ENCODE measurements at regions not wholly inside any gene's neighbourhood (a gene's known extent, or its start where the extent isn't known, plus 50 kb on each side); places are given as distances from the start of the nearest gene placed in this dataset.

GRCh38 chr17:77451245-77451893, 310.6 kb downstream of the SEC14L1 start:
- H3K4me3 ChIP-seq: peak overlapping the region; percentile 36 to 76 (median 58)
- no peak for TF ChIP-seq CTCF (IDR thresholded peaks at IDR 0.05)
- WGBS, 2 donors: 2% methylated on average over 44 of the region's 44 CpGs
- H3K27ac ChIP-seq: peak overlapping the region; percentile 14 to 94 (median 84)
- peaks cover 45 to 93% (median 89%) of the 10 kb centered on the region in 9 donors for H3K4me1 ChIP-seq
- H3K27me3 ChIP-seq: no peaks in the 10 kb centered on the region
- H3K9me3 ChIP-seq: no peaks in the 10 kb centered on the region
- intact Hi-C loops (cut with DNase I): no loop called here
- ATAC-seq (peak; percentile 50 to 83 (median 74)), DNase-seq (peak; percentile 66 to 79)
- H3K36me3 ChIP-seq: peaks cover 0 to 9% (median 0%) of the 10 kb centered on the region in 9 donors

GRCh38 chr17:77451894-77452852, 311.4 kb downstream of the SEC14L1 start:
- Histone ChIP-seq H3K4me3 (peak overlapping the region; percentile 36 to 76 (median 58)), H3K4me1 (peaks cover 45 to 92% (median 81%) of the 10 kb centered on the region in 9 donors), H3K27ac (peak overlapping the region; percentile 14 to 94 (median 84)), H3K36me3 (peaks cover 0 to 9% (median 0%) of the 10 kb centered on the region in 9 donors), H3K9me3 (no peaks in the 10 kb centered on the region), H3K27me3 (no peaks in the 10 kb centered on the region)
- ATAC-seq: peak; percentile 64 to 75 (median 69)
- peak; percentile 71 to 75 for DNase-seq
- intact Hi-C loops (cut with DNase I): no loop called here
- WGBS, 2 donors: 10 to 12% methylated on average over 30 of the region's 30 CpGs
- TF ChIP-seq CTCF (IDR thresholded peaks at IDR 0.05): no peak

- H3K36me3 ChIP-seq: peaks cover 0 to 4% (median 0%) of the 10 kb centered on the region in 9 donors
- no peak for ATAC-seq
- peak overlapping the region in 9 of 10 donors; percentile 1 to 76 (median 18) for H3K4me3 ChIP-seq
- no peak for TF ChIP-seq CTCF (IDR thresholded peaks at IDR 0.05)
- 48 to 65% methylated on average over 15 of the region's 15 CpGs for WGBS, 2 donors
- no peaks in the 10 kb centered on the region for H3K27me3 ChIP-seq
- peak overlapping the region in 9 of 10 donors; percentile 34 to 94 (median 59) for H3K27ac ChIP-seq
- no peaks in the 10 kb centered on the region for H3K9me3 ChIP-seq
- peak in 1 of 2 donors; percentile 38 for DNase-seq
- peaks cover 45 to 99% (median 87%) of the 10 kb centered on the region in 9 donors for H3K4me1 ChIP-seq
- intact Hi-C loops (cut with DNase I): no loop called here
Measured at GRCh38 chr17:77453613-77454241, 313.0 kb downstream of the SEC14L1 start.
